ENCODE measurements at regions not wholly inside any gene's neighbourhood (a gene's known extent, or its start where the extent isn't known, plus 50 kb on each side); places are given as distances from the start of the nearest gene placed in this dataset.

- no peak overlapping the region for H3K4me3 ChIP-seq
- no peak overlapping the region for H3K27ac ChIP-seq
These were observed 77.0 kb upstream of the NHSL1 start for GRCh38 chr6:138576313-138576712.

- no peak overlapping the region for H3K4me3 ChIP-seq
- no peak overlapping the region for H3K27ac ChIP-seq
These were observed 78.0 kb upstream of the NHSL1 start for GRCh38 chr6:138577151-138577915.

- Histone ChIP-seq H3K27ac (no peak overlapping the region), H3K4me3 (no peak overlapping the region)
These were observed 80.7 kb upstream of the NHSL1 start for GRCh38 chr6:138580040-138580439.

- Histone ChIP-seq H3K27ac (no peak overlapping the region), H3K4me3 (no peak overlapping the region)
These were observed 81.5 kb upstream of the NHSL1 start for GRCh38 chr6:138580801-138581200.

- H3K4me3 ChIP-seq = no peak overlapping the region
These were observed 83.3 kb upstream of the NHSL1 start for GRCh38 chr6:138582573-138582972.

GRCh38 chr6:138586638-138587037 lies 87.3 kb upstream of the NHSL1 start:
- Histone ChIP-seq H3K4me3 (no peak overlapping the region), H3K27ac (no peak overlapping the region)

More at GRCh38 chr6:138582573-138582972, 83.3 kb upstream of the NHSL1 start:
- H3K27ac ChIP-seq = no peak overlapping the region

- no peak overlapping the region for H3K4me3 ChIP-seq
These were observed 89.6 kb upstream of the NHSL1 start for GRCh38 chr6:138588805-138589434.

GRCh38 chr6:138590796-138591709 lies 91.8 kb upstream of the NHSL1 start:
- Histone ChIP-seq H3K4me3 (no peak overlapping the region), H3K27ac (no peak overlapping the region)

More at GRCh38 chr6:138588805-138589434, 89.6 kb upstream of the NHSL1 start:
- H3K27ac ChIP-seq = no peak overlapping the region

GRCh38 chr6:138592749-138593123 lies 93.4 kb upstream of the NHSL1 start:
- Histone ChIP-seq H3K27ac (peak overlapping the region in 15 of 21 experiments; percentile 19 to 82 (median 61)), H3K4me3 (peak overlapping the region in 3 of 7 experiments; percentile 0 to 7 (median 5))

GRCh38 chr6:138593124-138593877 lies 94.0 kb upstream of the NHSL1 start:
- peak overlapping the region in 3 of 7 experiments; percentile 0 to 7 (median 5) for H3K4me3 ChIP-seq

GRCh38 chr6:138593909-138594757 lies 94.8 kb upstream of the NHSL1 start:
- peak overlapping the region in 14 of 21 experiments; percentile 5 to 82 (median 54) for H3K27ac ChIP-seq

More at GRCh38 chr6:138593124-138593877, 94.0 kb upstream of the NHSL1 start:
- peak overlapping the region in 17 of 21 experiments; percentile 19 to 82 (median 58) for H3K27ac ChIP-seq

GRCh38 chr6:138594758-138595140 lies 95.5 kb upstream of the NHSL1 start:
- Histone ChIP-seq H3K4me3 (no peak overlapping the region), H3K27ac (peak overlapping the region in 4 of 21 experiments; percentile 41 to 74 (median 60))

More at GRCh38 chr6:138593909-138594757, 94.8 kb upstream of the NHSL1 start:
- no peak overlapping the region for H3K4me3 ChIP-seq

GRCh38 chr6:138596126-138596525 lies 96.8 kb upstream of the NHSL1 start:
- Histone ChIP-seq H3K4me3 (no peak overlapping the region), H3K27ac (peak overlapping the region in 1 of 21 experiments; percentile 44)

- Histone ChIP-seq H3K4me3 (no peak overlapping the region), H3K27ac (peak overlapping the region in 1 of 21 experiments; percentile 44)
These were observed 97.3 kb upstream of the NHSL1 start for GRCh38 chr6:138596591-138596990.

- Histone ChIP-seq H3K4me3 (no peak overlapping the region), H3K27ac (no peak overlapping the region)
These were observed 98.0 kb upstream of the NHSL1 start for GRCh38 chr6:138597336-138597735.

GRCh38 chr6:138598562-138599173 lies 99.4 kb upstream of the NHSL1 start:
- no peak overlapping the region for H3K4me3 ChIP-seq
- H3K27ac ChIP-seq = no peak overlapping the region

GRCh38 chr6:138600261-138600660 lies 101.0 kb upstream of the NHSL1 start:
- Histone ChIP-seq H3K4me3 (no peak overlapping the region), H3K27ac (peak overlapping the region in 2 of 21 experiments; percentile 2 to 36)

- Histone ChIP-seq H3K4me3 (no peak overlapping the region), H3K27ac (peak overlapping the region in 2 of 21 experiments; percentile 2 to 17)
These were observed 101.4 kb upstream of the NHSL1 start for GRCh38 chr6:138600726-138601125.
